ENCODE measurements at regions not wholly inside any gene's neighbourhood (a gene's known extent, or its start where the extent isn't known, plus 50 kb on each side); places are given as distances from the start of the nearest gene placed in this dataset.

- DNase-seq = no peak
Observed at GRCh38 chr1:25055324-25055780, 125.3 kb upstream of the RUNX3 start.

GRCh38 chr1:25054526-25055323 is 124.6 kb upstream of the RUNX3 start:
- no peak for DNase-seq

- DNase-seq = no peak
Observed at GRCh38 chr1:25053576-25054250, 123.6 kb upstream of the RUNX3 start.

- no peak for DNase-seq
Observed at GRCh38 chr1:25051906-25052305, 121.8 kb upstream of the RUNX3 start.

- no peak for DNase-seq
Observed at GRCh38 chr1:25051504-25051903, 121.4 kb upstream of the RUNX3 start.

- no peak for DNase-seq
Observed at GRCh38 chr1:25050165-25050564, 120.1 kb upstream of the RUNX3 start.

- DNase-seq = no peak
Observed at GRCh38 chr1:25049190-25049589, 119.1 kb upstream of the RUNX3 start.

- DNase-seq = no peak
Observed at GRCh38 chr1:25048728-25049127, 118.7 kb upstream of the RUNX3 start.

- DNase-seq = no peak
Observed at GRCh38 chr1:25047506-25048240, 117.6 kb upstream of the RUNX3 start.

- no peak for DNase-seq
Observed at GRCh38 chr1:25046194-25046532, 116.1 kb upstream of the RUNX3 start.

- DNase-seq = no peak
Observed at GRCh38 chr1:25045480-25046193, 115.6 kb upstream of the RUNX3 start.

- no peak for DNase-seq
Observed at GRCh38 chr1:25043228-25043580, 113.1 kb upstream of the RUNX3 start.

- DNase-seq = no peak
Observed at GRCh38 chr1:25042331-25043227, 112.5 kb upstream of the RUNX3 start.

- no peak for DNase-seq
Observed at GRCh38 chr1:25041916-25042315, 111.8 kb upstream of the RUNX3 start.

GRCh38 chr1:25040122-25040685 is 110.1 kb upstream of the RUNX3 start:
- no peak for DNase-seq

GRCh38 chr1:25039229-25039628 is 109.2 kb upstream of the RUNX3 start:
- DNase-seq = no peak

GRCh38 chr1:25038699-25039098 is 108.6 kb upstream of the RUNX3 start:
- DNase-seq = no peak

- DNase-seq = peak; percentile 59
Observed at GRCh38 chr1:25037174-25038074, 107.3 kb upstream of the RUNX3 start.

- DNase-seq = no peak
Observed at GRCh38 chr1:25036117-25036546, 106.1 kb upstream of the RUNX3 start.

GRCh38 chr1:25035523-25036116 is 105.5 kb upstream of the RUNX3 start:
- no peak for DNase-seq

Measured in effector CD4-positive, alpha-beta T cell (primary cell).